ENCODE measurements at regions not wholly inside any gene's neighbourhood (a gene's known extent, or its start where the extent isn't known, plus 50 kb on each side); places are given as distances from the start of the nearest gene placed in this dataset.
A peak's percentile ranks its signal among the peaks of the same experiment; 100 is the strongest.

GRCh38 chr5:72634444-72634843 is 127.2 kb upstream of the ZNF366 start:
- H3K9me1 ChIP-seq (ENCODE audit: insufficient read depth, low read length): peaks cover 3% of the 10 kb centered on the region; the same call in 1 of the 2 replicates
- no peaks in the 10 kb centered on the region for H3K9me3 ChIP-seq (ENCODE audit: control insufficient read depth, insufficient read depth, low read length)
- peaks cover 15% of the 10 kb centered on the region for H3K4me1 ChIP-seq (ENCODE audit: control insufficient read depth, insufficient read depth, low read length)
- peak overlapping the region; percentile 72 for H2AFZ ChIP-seq (replicated peaks; ENCODE audit: low read length, poor library complexity)
- no peak overlapping the region for H3K4me3 ChIP-seq (ENCODE audit: insufficient read depth, low read depth, low read length)
- DNase-seq: peak; percentile 65
- H4K91ac ChIP-seq (ENCODE audit: insufficient read depth, low read depth, low read length): peak overlapping the region; percentile 10; the same call in 1 of the 2 replicates
- H3K9ac ChIP-seq (ENCODE audit: low read depth, low read length): no peak overlapping the region
- BruUV-seq (replicated peaks): no TSS peak
- peak overlapping the region; percentile 31; the same call in 1 of the 2 replicates for H3K18ac ChIP-seq (ENCODE audit: low read depth, low read length)
- peak overlapping the region; percentile 51 for H2BK120ac ChIP-seq (ENCODE audit: low read depth, low read length)
- no peak overlapping the region for H2AK9ac ChIP-seq (replicated peaks; ENCODE audit: low read depth, low read length, poor library complexity)
- POLR2A ChIA-PET (ENCODE audit: unreplicated experiment): no interaction called here
- H3K56ac ChIP-seq (ENCODE audit: extremely low read depth, insufficient read depth, low read length): no peak overlapping the region
- H3K14ac ChIP-seq (replicated peaks; ENCODE audit: low read depth, low read length): peak overlapping the region; percentile 50
- dilution Hi-C loops (cut with HindIII; ENCODE audit: low sequenced_read_pairs, unreplicated experiment): no loop called here
- H3K23ac ChIP-seq (ENCODE audit: low read depth, low read length): no peak overlapping the region
- H3K27ac ChIP-seq (ENCODE audit: insufficient read depth, low read length): no peak overlapping the region
- no peaks in the 10 kb centered on the region for H3K27me3 ChIP-seq (ENCODE audit: control insufficient read depth, insufficient read depth, low read length)
- H2BK15ac ChIP-seq (ENCODE audit: low read depth, low read length): peak overlapping the region; percentile 93; the same call in 2 of the 3 replicates
- peak overlapping the region; percentile 42; the same call in 1 of the 2 replicates for H2AK5ac ChIP-seq (ENCODE audit: low read depth, low read length)
- H2BK5ac ChIP-seq (ENCODE audit: low read depth, low read length, poor library complexity, severe bottlenecking): no peak overlapping the region
- no peak overlapping the region for H4K5ac ChIP-seq (ENCODE audit: low read depth, low read length)
- H4K8ac ChIP-seq (ENCODE audit: low read depth in 2 of 2, low read length in 2 of 2): peak overlapping the region; percentile 33 to 55; a peak in 1 of 4 replicates
- in situ Hi-C loops (cut with MboI; ENCODE audit: low sequenced_read_pairs): no loop called here
- no peak overlapping the region for H3K4me2 ChIP-seq (ENCODE audit: low read depth, low read length)
- H4K20me1 ChIP-seq (ENCODE audit: insufficient read depth, low read length): no peaks in the 10 kb centered on the region
- intact Hi-C loops (cut with micrococcal nuclease): no loop called here
- no peak overlapping the region; the same call in 1 of the 2 replicates for H3K4ac ChIP-seq (ENCODE audit: low read depth, low read length)
- CTCF ChIA-PET: no interaction called here
- H3K79me1 ChIP-seq (ENCODE audit: low read depth in 1 of 2, low read length in 2 of 2): no peaks in the 10 kb centered on the region
- no peak for TF ChIP-seq NFE2L2 (IDR thresholded peaks at IDR 0.05; ENCODE audit: low read depth, low read length)
- H2BK20ac ChIP-seq (ENCODE audit: low read depth, low read length): peak overlapping the region; percentile 44; the same call in 1 of the 2 replicates
- WGBS, 2 experiments (ENCODE audit: extremely low coverage in 2 of 2, insufficient read length in 1 of 2): no CpG with 5 or more reads among the region's 2 CpGs
- H3K36me3 ChIP-seq (ENCODE audit: control insufficient read depth, insufficient read depth, low read length): no peaks in the 10 kb centered on the region
- peak; percentile 31; the same call in 1 of the 2 replicates for ATAC-seq (ENCODE audit: low read depth)
